ENCODE measurements at regions not wholly inside any gene's neighbourhood (a gene's known extent, or its start where the extent isn't known, plus 50 kb on each side); places are given as distances from the start of the nearest gene placed in this dataset.
A peak's percentile ranks its signal among the peaks of the same experiment; 100 is the strongest.
"Not testable (repeated sequence)": the region's sequence is repeated elsewhere in the genome, so short reads cannot be mapped to it uniquely, and the experiment has no call there.

- DNase-seq, result no peak
These were observed 403.9 kb downstream of the LIG4 start for GRCh38 chr13:107811233-107812013.

GRCh38 chr13:107809125-107809524 is 406.2 kb downstream of the LIG4 start:
- no peak for DNase-seq

GRCh38 chr13:107808389-107808788 is 406.9 kb downstream of the LIG4 start:
- DNase-seq, result no peak

GRCh38 chr13:107807306-107808073 is 407.8 kb downstream of the LIG4 start:
- peak; percentile 55 for DNase-seq

GRCh38 chr13:107806726-107807125 is 408.6 kb downstream of the LIG4 start:
- no peak for DNase-seq

GRCh38 chr13:107803822-107804495 is 411.4 kb downstream of the LIG4 start:
- no peak for DNase-seq

GRCh38 chr13:107801621-107802020 is 413.7 kb downstream of the LIG4 start:
- no peak for DNase-seq

- no peak for DNase-seq
These were observed 416.3 kb downstream of the LIG4 start for GRCh38 chr13:107799001-107799400.

- no peak for DNase-seq
These were observed 424.9 kb downstream of the LIG4 start for GRCh38 chr13:107790397-107790796.

- no peak for DNase-seq
These were observed 426.7 kb downstream of the LIG4 start for GRCh38 chr13:107788464-107789165.

- DNase-seq, result not testable (repeated sequence)
These were observed 432.7 kb downstream of the LIG4 start for GRCh38 chr13:107782646-107783045.

GRCh38 chr13:107778094-107778493 is 437.2 kb downstream of the LIG4 start:
- no peak for DNase-seq

GRCh38 chr13:107770541-107770940 is 444.8 kb downstream of the LIG4 start:
- DNase-seq, result no peak

- peak; percentile 23 for DNase-seq
These were observed 448.2 kb downstream of the LIG4 start for GRCh38 chr13:107767119-107767518.

- DNase-seq, result peak; percentile 62
These were observed 449.5 kb downstream of the LIG4 start for GRCh38 chr13:107765724-107766401.

- no peak for DNase-seq
These were observed 451.3 kb downstream of the LIG4 start for GRCh38 chr13:107764046-107764445.

- no peak for DNase-seq
These were observed 461.6 kb downstream of the LIG4 start for GRCh38 chr13:107753748-107754147.

- no peak for DNase-seq
These were observed 462.0 kb downstream of the LIG4 start for GRCh38 chr13:107753291-107753690.

- DNase-seq, result no peak
These were observed 471.4 kb downstream of the LIG4 start for GRCh38 chr13:107743983-107744382.

- no peak for DNase-seq
These were observed 471.8 kb downstream of the LIG4 start for GRCh38 chr13:107743526-107743925.

GRCh38 chr13:107743100-107743499 is 472.2 kb downstream of the LIG4 start:
- no peak for DNase-seq

GRCh38 chr13:107742544-107742943 is 472.8 kb downstream of the LIG4 start:
- no peak for DNase-seq
